GM23338 (cell line): ENCODE measurements at regions not wholly inside any gene's neighbourhood (a gene's known extent, or its start where the extent isn't known, plus 50 kb on each side); places are given as distances from the start of the nearest gene placed in this dataset.

Experiments used
- ATAC-seq: fragments of 200-7000 bp; cut with Tn5 transposase; 3 replicates; pipeline ENCODE4 v1.9.1; 2020
- DNase-seq: peaks from one replicate; pipeline ENCODE4 v3.0.0-alpha.2; 2015; ENCODE audit warnings: low spot score
- H2AFZ ChIP-seq: fragments of 200-600 bp; sonication (generic); 2 replicates; pipeline ENCODE4 v1.8.0; 2016; ENCODE audit warnings: antibody characterized with exemption, mild to moderate bottlenecking, moderate library complexity
- H3F3A ChIP-seq: fragments of 200-600 bp; sonication (generic); replicated peaks from 2 replicates; pipeline ENCODE4 v1.8.0; 2017; ENCODE audit warnings: antibody characterized with exemption, mixed run types, low read depth
- H3K27ac ChIP-seq: fragments of 200-600 bp; sonication (generic); 2 replicates; pipeline ENCODE4 v1.6.1; 2016; ENCODE audit warnings: low read depth
- H3K27me3 ChIP-seq: fragments of 200-600 bp; sonication (generic); 2 replicates; pipeline ENCODE4 v1.8.0; 2016; ENCODE audit warnings: mild to moderate bottlenecking, mixed run types, moderate library complexity; ENCODE audit not compliant: insufficient read depth
- H3K36me3 ChIP-seq: fragments of 200-600 bp; sonication (generic); 2 replicates; pipeline ENCODE4 v1.8.0; 2016; ENCODE audit warnings: mild to moderate bottlenecking; ENCODE audit not compliant: insufficient read depth
- H3K4me1 ChIP-seq: fragments of 200-600 bp; sonication (generic); 2 replicates; pipeline ENCODE4 v1.8.0; 2016; ENCODE audit warnings: mild to moderate bottlenecking, moderate library complexity; ENCODE audit not compliant: insufficient read depth
- H3K4me2 ChIP-seq: fragments of 200-600 bp; sonication (generic); 2 replicates; pipeline ENCODE4 v1.7.1; 2017; ENCODE audit warnings: mixed run types
- H3K4me3 ChIP-seq: fragments of 200-600 bp; sonication (generic); 2 replicates; pipeline ENCODE4 v1.6.1; 2016; ENCODE audit warnings: mixed run types
- H3K79me2 ChIP-seq: fragments of 200-600 bp; sonication (generic); replicated peaks from 2 replicates; pipeline ENCODE4 v1.8.0; 2017; ENCODE audit warnings: mild to moderate bottlenecking; ENCODE audit not compliant: insufficient read depth
- H3K9me2 ChIP-seq: fragments of 200-600 bp; sonication (generic); 2 replicates; pipeline ENCODE4 v1.8.0; 2017; ENCODE audit not compliant: insufficient read depth
- H4K20me1 ChIP-seq: fragments of 200-600 bp; sonication (generic); replicated peaks from 2 replicates; pipeline ENCODE4 v1.8.0; 2017; ENCODE audit warnings: mild to moderate bottlenecking; ENCODE audit not compliant: insufficient read depth
- H3K27ac Mint-ChIP-seq: 2 replicates; pipeline ENCODE4 v1.8.0; 2020; ENCODE audit warnings: inconsistent platforms, mild to moderate bottlenecking, moderate library complexity, mixed read lengths
- H3K27me3 Mint-ChIP-seq: 3 replicates; pipeline ENCODE4 v1.8.0; 2022; ENCODE audit warnings: low read depth, mild to moderate bottlenecking, moderate library complexity, mixed read lengths, inconsistent platforms; ENCODE audit not compliant: insufficient read depth, poor library complexity
- H3K36me3 Mint-ChIP-seq: 3 replicates; pipeline ENCODE4 v1.8.0; 2021; ENCODE audit warnings: low read depth, mild to moderate bottlenecking, inconsistent platforms, moderate library complexity, mixed read lengths
- H3K4me1 Mint-ChIP-seq: 3 replicates; pipeline ENCODE4 v1.8.0; 2020; ENCODE audit warnings: mild to moderate bottlenecking, inconsistent platforms, mixed read lengths
- H3K4me3 Mint-ChIP-seq: 3 replicates; pipeline ENCODE4 v1.8.0; 2021; ENCODE audit warnings: moderate library complexity, mild to moderate bottlenecking, inconsistent platforms, mixed read lengths
- H3K9me3 Mint-ChIP-seq: 3 replicates; pipeline ENCODE4 v1.8.0; 2020; ENCODE audit warnings: moderate library complexity, mild to moderate bottlenecking, inconsistent platforms, mixed read lengths
- CREB1 ChIP-seq: fragments of 250-450 bp; sonication (Bioruptor Pico); IDR thresholded peaks from 2 replicates; pipeline ENCODE4 v1.5.0; 2020; ENCODE audit warnings: low read depth, mild to moderate bottlenecking, moderate library complexity
- NANOG ChIP-seq: IDR thresholded peaks from 2 replicates; pipeline ENCODE4 v1.6.1; 2016; ENCODE audit warnings: antibody characterized with exemption, borderline replicate concordance
- POLR2AphosphoS5 ChIP-seq: IDR thresholded peaks from 2 replicates; pipeline ENCODE4 v1.6.1; 2016; ENCODE audit warnings: antibody characterized with exemption, low read depth
- REST ChIP-seq: IDR thresholded peaks from one replicate; pipeline ENCODE4 v1.6.1; 2018; ENCODE audit warnings: antibody characterized with exemption; ENCODE audit not compliant: unreplicated experiment
- STAT1 ChIP-seq: IDR thresholded peaks from one replicate; pipeline ENCODE4 v1.6.1; 2016; ENCODE audit warnings: antibody characterized with exemption; ENCODE audit not compliant: unreplicated experiment
- ZNF331 ChIP-seq: fragments of 250-450 bp; sonication (Bioruptor Pico); IDR thresholded peaks from 2 replicates; pipeline ENCODE4 v1.5.0; 2020; ENCODE audit warnings: low read depth, mild to moderate bottlenecking, moderate library complexity
- TF ChIP-seq, protein P1 (sequence below): fragments of 250-450 bp; sonication (Bioruptor Pico); IDR thresholded peaks from 2 replicates; pipeline ENCODE4 v1.5.0; 2020; ENCODE audit warnings: mild to moderate bottlenecking, moderate library complexity
- TF ChIP-seq, protein P2 (sequence below), 2 experiments: fragments of 200-600 bp in 1 of 2; sonication (generic) in 1 of 2; conservative IDR thresholded peaks; 2 replicates each; pipeline versions ENCODE4 v1.5.1 to v1.6.1; 2016 to 2017; ENCODE audit warnings: antibody characterized with exemption in 2 of 2, low read depth in 2 of 2, mild to moderate bottlenecking in 2 of 2, moderate library complexity in 1 of 2

DNA sequence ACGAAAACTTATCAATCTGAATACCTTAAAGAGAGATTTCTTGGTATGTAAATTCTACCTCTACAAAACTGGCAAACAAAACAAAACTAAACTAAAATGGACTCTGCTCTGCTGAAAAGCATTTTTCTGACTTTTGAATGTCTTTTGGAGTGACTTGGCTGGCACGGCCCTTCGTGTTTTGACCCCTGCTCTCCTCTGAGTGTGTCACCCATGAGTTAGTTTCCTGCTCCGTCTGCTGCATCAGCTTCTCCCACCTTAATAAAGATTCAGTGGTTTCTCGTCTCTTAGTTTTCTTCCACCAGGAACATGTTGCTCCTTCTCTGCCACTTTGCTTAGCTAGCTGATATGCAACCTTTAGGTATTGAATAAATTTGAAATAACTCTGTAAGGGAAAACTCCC is 1084.0 kb upstream of the CDH18 start:
- Mint-ChIP-seq H3K27ac (no peak overlapping the region), H3K36me3 (no peaks in the 10 kb centered on the region), H3K4me3 (no peak overlapping the region), H3K4me1 (no peaks in the 10 kb centered on the region; the same call in 2 of the 3 replicates), H3K27me3 (peaks cover 2% of the 10 kb centered on the region), H3K9me3 (no peaks in the 10 kb centered on the region)
- ATAC-seq (no peak), DNase-seq (no peak)
- H3K79me2 ChIP-seq = no peaks in the 10 kb centered on the region
- no peaks in the 10 kb centered on the region for H3F3A ChIP-seq
- no peaks in the 10 kb centered on the region for H3K36me3 ChIP-seq
- no peak overlapping the region for H3K4me3 ChIP-seq
- H3K4me1 ChIP-seq = peaks cover 4% of the 10 kb centered on the region; the same call in 1 of the 2 replicates
- no peaks in the 10 kb centered on the region for H3K27me3 ChIP-seq
- H3K4me2 ChIP-seq = no peak overlapping the region
- no peak for TF ChIP-seq POLR2AphosphoS5
- TF ChIP-seq CREB1 = no peak
- no peak for TF ChIP-seq STAT1
- TF ChIP-seq, protein P1, sequence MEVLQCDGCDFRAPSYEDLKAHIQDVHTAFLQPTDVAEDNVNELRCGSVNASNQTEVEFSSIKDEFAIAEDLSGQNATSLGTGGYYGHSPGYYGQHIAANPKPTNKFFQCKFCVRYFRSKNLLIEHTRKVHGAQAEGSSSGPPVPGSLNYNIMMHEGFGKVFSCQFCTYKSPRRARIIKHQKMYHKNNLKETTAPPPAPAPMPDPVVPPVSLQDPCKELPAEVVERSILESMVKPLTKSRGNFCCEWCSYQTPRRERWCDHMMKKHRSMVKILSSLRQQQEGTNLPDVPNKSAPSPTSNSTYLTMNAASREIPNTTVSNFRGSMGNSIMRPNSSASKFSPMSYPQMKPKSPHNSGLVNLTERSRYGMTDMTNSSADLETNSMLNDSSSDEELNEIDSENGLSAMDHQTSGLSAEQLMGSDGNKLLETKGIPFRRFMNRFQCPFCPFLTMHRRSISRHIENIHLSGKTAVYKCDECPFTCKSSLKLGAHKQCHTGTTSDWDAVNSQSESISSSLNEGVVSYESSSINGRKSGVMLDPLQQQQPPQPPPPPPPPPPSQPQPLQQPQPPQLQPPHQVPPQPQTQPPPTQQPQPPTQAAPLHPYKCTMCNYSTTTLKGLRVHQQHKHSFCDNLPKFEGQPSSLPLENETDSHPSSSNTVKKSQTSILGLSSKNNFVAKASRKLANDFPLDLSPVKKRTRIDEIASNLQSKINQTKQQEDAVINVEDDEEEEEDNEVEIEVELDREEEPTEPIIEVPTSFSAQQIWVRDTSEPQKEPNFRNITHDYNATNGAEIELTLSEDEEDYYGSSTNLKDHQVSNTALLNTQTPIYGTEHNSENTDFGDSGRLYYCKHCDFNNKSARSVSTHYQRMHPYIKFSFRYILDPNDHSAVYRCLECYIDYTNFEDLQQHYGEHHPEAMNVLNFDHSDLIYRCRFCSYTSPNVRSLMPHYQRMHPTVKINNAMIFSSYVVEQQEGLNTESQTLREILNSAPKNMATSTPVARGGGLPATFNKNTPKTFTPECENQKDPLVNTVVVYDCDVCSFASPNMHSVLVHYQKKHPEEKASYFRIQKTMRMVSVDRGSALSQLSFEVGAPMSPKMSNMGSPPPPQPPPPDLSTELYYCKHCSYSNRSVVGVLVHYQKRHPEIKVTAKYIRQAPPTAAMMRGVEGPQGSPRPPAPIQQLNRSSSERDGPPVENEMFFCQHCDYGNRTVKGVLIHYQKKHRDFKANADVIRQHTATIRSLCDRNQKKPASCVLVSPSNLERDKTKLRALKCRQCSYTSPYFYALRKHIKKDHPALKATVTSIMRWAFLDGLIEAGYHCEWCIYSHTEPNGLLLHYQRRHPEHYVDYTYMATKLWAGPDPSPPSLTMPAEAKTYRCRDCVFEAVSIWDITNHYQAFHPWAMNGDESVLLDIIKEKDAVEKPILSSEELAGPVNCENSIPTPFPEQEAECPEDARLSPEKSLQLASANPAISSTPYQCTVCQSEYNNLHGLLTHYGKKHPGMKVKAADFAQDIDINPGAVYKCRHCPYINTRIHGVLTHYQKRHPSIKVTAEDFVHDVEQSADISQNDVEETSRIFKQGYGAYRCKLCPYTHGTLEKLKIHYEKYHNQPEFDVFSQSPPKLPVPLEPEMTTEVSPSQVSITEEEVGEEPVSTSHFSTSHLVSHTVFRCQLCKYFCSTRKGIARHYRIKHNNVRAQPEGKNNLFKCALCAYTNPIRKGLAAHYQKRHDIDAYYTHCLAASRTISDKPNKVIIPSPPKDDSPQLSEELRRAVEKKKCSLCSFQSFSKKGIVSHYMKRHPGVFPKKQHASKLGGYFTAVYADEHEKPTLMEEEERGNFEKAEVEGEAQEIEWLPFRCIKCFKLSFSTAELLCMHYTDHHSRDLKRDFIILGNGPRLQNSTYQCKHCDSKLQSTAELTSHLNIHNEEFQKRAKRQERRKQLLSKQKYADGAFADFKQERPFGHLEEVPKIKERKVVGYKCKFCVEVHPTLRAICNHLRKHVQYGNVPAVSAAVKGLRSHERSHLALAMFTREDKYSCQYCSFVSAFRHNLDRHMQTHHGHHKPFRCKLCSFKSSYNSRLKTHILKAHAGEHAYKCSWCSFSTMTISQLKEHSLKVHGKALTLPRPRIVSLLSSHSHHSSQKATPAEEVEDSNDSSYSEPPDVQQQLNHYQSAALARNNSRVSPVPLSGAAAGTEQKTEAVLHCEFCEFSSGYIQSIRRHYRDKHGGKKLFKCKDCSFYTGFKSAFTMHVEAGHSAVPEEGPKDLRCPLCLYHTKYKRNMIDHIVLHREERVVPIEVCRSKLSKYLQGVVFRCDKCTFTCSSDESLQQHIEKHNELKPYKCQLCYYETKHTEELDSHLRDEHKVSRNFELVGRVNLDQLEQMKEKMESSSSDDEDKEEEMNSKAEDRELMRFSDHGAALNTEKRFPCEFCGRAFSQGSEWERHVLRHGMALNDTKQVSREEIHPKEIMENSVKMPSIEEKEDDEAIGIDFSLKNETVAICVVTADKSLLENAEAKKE (CRISPR knock-in tag) = no peak
- H3K9me2 ChIP-seq = no peaks in the 10 kb centered on the region
- H2AFZ ChIP-seq = no peak overlapping the region
- H4K20me1 ChIP-seq = no peaks in the 10 kb centered on the region
- H3K27ac ChIP-seq = no peak overlapping the region

DNA sequence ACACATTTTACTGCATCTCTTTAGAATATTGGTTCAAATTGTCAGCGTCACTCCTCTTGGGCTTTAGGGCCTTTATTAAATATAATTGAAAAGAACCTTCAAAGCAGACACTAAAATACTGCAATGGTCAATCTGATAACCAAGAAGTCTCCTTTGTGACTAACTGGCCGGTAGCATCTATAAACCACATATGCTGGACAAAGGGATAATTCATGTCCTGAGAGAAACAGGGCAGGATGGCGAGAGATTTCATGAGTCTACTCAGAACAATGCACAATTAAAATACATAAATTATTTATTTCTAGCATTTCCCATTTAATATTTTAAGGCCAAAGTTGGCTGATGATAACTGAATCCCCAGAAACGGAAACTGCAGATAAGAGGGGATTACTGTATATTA is 1083.4 kb upstream of the CDH18 start:
- no peaks in the 10 kb centered on the region for H3K79me2 ChIP-seq
- Mint-ChIP-seq H3K9me3 (no peaks in the 10 kb centered on the region), H3K27me3 (peaks cover 2% of the 10 kb centered on the region), H3K4me1 (no peaks in the 10 kb centered on the region; the same call in 2 of the 3 replicates), H3K36me3 (no peaks in the 10 kb centered on the region), H3K4me3 (no peak overlapping the region), H3K27ac (no peak overlapping the region)
- no peaks in the 10 kb centered on the region for H3K9me2 ChIP-seq
- H2AFZ ChIP-seq = no peak overlapping the region
- no peaks in the 10 kb centered on the region for H3K27me3 ChIP-seq
- no peak for DNase-seq
- H3K4me1 ChIP-seq = peaks cover 4% of the 10 kb centered on the region; the same call in 1 of the 2 replicates
- no peak for ATAC-seq
- H3K36me3 ChIP-seq = no peaks in the 10 kb centered on the region
- H3F3A ChIP-seq = no peaks in the 10 kb centered on the region
- H4K20me1 ChIP-seq = no peaks in the 10 kb centered on the region
- no peak overlapping the region for H3K4me3 ChIP-seq
- H3K27ac ChIP-seq = no peak overlapping the region
- H3K4me2 ChIP-seq = no peak overlapping the region
- no peak for TF ChIP-seq NANOG
- no peak for TF ChIP-seq CREB1
- TF ChIP-seq ZNF331 = no peak
- TF ChIP-seq, protein P2, sequence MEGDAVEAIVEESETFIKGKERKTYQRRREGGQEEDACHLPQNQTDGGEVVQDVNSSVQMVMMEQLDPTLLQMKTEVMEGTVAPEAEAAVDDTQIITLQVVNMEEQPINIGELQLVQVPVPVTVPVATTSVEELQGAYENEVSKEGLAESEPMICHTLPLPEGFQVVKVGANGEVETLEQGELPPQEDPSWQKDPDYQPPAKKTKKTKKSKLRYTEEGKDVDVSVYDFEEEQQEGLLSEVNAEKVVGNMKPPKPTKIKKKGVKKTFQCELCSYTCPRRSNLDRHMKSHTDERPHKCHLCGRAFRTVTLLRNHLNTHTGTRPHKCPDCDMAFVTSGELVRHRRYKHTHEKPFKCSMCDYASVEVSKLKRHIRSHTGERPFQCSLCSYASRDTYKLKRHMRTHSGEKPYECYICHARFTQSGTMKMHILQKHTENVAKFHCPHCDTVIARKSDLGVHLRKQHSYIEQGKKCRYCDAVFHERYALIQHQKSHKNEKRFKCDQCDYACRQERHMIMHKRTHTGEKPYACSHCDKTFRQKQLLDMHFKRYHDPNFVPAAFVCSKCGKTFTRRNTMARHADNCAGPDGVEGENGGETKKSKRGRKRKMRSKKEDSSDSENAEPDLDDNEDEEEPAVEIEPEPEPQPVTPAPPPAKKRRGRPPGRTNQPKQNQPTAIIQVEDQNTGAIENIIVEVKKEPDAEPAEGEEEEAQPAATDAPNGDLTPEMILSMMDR (conservative IDR thresholded peaks at IDR 0.05; ENCODE audit: low read depth in 2 of 2) = no peak
- no peak for TF ChIP-seq REST
- TF ChIP-seq POLR2AphosphoS5 = no peak
